ENCODE measurements at regions not wholly inside any gene's neighbourhood (a gene's known extent, or its start where the extent isn't known, plus 50 kb on each side); places are given as distances from the start of the nearest gene placed in this dataset.

DNA sequence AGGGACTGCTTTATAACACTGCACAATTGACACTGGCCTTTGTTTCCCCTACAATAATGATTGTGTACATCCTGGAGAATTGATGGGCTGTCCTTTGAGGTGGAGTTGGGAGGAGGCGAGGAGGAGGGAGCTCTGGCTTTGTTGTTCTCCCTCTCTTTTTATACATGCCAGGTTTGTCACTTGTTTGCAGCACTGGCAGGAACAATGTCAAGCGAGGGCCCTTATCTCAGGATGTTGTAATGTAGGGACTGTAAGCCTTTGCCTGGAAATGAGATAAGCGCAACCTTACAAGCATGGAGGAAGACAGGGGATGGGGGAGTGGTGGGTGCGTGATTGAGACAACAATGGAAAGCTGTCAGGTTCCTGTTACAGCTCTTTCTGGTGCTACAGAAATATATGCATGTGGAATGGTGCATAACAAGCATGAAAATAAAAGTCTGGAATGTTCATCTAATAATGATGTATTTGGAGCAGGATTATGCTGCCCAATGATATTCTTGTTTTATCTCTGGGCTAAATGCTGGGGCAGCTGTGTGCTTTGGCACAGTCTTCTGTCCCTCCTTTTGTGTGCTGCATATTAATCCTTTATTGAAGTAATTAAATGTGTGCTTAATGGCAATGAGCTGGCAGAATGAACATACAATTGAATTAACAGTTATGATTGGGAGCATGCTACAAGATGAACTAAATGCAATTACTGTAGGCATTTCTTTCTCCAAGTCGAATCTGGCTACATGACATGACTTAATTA is 294.4 kb downstream of the GPAT3 start:
- TF ChIP-seq, protein P1, sequence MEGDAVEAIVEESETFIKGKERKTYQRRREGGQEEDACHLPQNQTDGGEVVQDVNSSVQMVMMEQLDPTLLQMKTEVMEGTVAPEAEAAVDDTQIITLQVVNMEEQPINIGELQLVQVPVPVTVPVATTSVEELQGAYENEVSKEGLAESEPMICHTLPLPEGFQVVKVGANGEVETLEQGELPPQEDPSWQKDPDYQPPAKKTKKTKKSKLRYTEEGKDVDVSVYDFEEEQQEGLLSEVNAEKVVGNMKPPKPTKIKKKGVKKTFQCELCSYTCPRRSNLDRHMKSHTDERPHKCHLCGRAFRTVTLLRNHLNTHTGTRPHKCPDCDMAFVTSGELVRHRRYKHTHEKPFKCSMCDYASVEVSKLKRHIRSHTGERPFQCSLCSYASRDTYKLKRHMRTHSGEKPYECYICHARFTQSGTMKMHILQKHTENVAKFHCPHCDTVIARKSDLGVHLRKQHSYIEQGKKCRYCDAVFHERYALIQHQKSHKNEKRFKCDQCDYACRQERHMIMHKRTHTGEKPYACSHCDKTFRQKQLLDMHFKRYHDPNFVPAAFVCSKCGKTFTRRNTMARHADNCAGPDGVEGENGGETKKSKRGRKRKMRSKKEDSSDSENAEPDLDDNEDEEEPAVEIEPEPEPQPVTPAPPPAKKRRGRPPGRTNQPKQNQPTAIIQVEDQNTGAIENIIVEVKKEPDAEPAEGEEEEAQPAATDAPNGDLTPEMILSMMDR (IDR thresholded peaks at IDR 0.05), result no peak
- TF ChIP-seq POLR2A (IDR thresholded peaks at IDR 0.05) (no peak), EP300 (IDR thresholded peaks at IDR 0.05) (no peak)
